GM18511 (cell line): ENCODE measurements at regions not wholly inside any gene's neighbourhood (a gene's known extent, or its start where the extent isn't known, plus 50 kb on each side); places are given as distances from the start of the nearest gene placed in this dataset.
"Not testable (repeated sequence)": the region's sequence is repeated elsewhere in the genome, so short reads cannot be mapped to it uniquely, and the experiment has no call there.

ENCODE experiments used
- ATAC-seq: cut with Tn5 transposase; IDR thresholded peaks from one replicate; pipeline ENCODE4 v1.9.1; 2021; ENCODE audit warnings: mild to moderate bottlenecking, moderate library complexity; ENCODE audit not compliant: unreplicated experiment

DNA sequence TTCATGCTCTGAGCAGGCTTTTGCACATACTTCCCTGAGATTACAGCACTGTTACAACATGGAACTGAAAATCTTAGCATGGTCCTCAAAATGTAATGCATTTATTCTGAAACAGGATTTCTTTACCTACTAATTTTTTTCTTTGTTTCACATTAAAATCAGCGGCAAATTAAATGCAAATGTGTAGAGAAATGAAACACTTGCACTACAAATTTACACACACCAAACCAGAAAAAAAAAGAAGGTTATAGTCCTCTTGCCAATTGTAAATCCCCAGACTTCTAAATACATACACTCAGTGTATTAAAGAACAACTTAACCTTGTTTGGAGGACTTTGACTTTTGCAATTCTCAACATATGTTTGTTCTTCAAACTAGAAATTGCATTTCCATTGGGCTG, 210.9 kb upstream of the TBX18 start:
- no peak for ATAC-seq

DNA sequence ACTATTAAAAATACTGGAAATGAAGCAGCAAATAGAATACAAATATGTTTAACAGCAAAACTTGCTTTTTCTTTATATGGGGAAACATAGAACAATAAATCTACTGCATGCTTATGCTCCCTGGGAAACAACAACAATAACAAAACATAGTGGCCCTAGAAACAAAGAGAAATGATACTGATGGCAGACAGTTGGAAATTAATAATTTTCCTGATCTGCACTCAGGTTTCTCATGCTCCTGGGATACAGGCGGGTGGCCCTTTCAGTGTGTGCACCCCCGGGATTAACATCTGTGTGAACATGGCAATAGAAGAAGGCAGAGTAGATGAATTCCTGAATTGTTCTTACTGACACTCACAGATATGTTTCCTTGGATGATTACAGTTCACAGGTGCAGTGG, 209.2 kb upstream of the TBX18 start:
- ATAC-seq = no peak

DNA sequence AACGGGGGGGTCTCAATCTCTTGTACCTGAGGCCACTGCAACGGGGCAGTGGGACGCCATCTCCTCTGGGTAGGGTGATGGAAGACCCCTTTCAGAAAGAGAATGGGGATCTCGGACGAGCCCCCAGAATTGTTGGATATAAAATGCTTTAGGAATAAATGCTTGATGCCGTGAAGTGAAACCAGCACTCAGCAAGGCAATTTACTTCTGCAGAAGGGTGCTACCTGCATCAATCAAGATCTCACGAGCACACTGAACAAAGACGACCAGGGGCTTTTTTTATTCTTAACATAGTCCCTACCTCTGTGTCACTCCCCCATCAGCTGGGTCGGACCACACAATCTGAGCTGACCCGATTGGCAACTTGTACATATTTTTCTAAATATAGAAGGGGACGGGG, 203.6 kb upstream of the TBX18 start:
- no peak for ATAC-seq

DNA sequence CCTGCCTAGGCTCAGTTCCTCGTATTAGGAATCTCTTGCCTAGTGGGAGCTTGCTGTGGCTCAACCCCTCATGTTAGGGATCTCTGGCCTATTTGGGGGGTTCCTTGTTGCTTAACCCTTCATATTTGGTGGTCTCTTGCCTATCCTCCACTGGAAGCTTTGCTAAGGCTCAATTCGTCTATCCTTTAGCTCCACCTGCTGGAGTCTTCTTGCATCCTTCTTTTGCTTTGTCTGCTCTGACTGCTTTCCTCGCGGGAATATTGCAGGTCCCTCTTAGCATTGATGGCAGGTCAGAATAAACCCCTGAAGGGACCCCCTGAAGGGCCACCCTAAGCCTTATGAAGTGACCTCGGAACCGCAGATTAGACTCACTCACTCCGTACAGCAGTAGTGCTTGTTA, 203.0 kb upstream of the TBX18 start:
- ATAC-seq = no peak

- ATAC-seq = no peak
Measured at GRCh38 chr6:84953111-84953755, 188.8 kb upstream of the TBX18 start.

- not testable (repeated sequence) for ATAC-seq
Measured at GRCh38 chr6:84944926-84945325, 180.5 kb upstream of the TBX18 start.

GRCh38 chr6:84943905-84944304, 179.5 kb upstream of the TBX18 start:
- no peak for ATAC-seq

DNA sequence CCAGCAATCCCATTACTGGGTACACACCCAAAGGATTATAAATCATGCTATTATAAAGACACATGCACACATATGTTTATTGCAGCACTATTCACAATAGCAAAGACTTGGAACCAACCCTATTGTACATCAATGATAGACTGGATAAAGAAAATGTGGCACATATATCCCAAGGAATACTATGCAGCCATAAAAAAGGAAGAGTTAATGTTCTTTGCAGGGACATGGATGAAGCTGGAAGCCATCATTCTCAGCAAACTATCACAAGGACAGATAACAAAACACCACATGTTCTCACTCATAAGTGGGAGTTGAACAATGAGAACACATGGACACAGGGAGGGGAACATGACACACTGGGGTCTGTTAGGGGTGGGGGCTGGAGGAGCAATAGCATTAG, 177.2 kb upstream of the TBX18 start:
- not testable (repeated sequence) for ATAC-seq

DNA sequence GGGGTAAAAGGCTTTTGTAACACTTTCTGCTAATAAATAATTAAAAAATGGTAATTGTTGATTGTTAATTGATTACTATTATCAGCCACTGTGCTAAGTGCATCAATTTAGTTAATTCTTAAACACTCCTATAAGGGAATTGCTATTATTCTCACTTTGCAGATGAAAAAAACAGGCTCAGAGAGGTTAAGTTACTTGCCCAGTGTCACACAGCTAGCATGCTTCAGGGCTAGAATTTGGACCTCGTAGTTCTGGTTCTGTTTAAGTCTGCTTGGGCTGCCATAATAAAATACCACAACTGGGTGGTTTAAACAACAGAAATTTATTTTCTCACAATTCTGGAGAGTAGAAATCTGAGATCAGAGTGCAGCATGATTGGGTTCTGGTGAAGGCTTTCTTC, 164.8 kb upstream of the TBX18 start:
- no peak for ATAC-seq

DNA sequence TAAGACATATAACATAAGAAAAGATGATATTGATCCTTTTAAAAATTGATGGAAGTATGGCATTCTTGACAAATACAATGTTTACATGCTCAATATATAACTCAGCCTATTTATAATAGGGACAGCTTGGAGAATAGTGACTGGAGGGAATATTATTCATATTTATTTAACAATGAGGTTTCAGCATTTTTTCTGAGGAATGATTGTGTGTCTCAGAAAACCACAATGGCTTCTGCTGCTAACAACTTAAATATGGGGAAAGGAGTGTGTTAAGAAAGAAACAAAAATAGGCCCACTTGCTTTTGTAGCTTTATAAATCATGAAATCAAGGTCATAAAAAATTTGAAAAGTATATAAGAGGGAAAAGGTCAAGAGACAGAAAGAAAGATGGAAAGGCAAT, 163.2 kb upstream of the TBX18 start:
- no peak for ATAC-seq

DNA sequence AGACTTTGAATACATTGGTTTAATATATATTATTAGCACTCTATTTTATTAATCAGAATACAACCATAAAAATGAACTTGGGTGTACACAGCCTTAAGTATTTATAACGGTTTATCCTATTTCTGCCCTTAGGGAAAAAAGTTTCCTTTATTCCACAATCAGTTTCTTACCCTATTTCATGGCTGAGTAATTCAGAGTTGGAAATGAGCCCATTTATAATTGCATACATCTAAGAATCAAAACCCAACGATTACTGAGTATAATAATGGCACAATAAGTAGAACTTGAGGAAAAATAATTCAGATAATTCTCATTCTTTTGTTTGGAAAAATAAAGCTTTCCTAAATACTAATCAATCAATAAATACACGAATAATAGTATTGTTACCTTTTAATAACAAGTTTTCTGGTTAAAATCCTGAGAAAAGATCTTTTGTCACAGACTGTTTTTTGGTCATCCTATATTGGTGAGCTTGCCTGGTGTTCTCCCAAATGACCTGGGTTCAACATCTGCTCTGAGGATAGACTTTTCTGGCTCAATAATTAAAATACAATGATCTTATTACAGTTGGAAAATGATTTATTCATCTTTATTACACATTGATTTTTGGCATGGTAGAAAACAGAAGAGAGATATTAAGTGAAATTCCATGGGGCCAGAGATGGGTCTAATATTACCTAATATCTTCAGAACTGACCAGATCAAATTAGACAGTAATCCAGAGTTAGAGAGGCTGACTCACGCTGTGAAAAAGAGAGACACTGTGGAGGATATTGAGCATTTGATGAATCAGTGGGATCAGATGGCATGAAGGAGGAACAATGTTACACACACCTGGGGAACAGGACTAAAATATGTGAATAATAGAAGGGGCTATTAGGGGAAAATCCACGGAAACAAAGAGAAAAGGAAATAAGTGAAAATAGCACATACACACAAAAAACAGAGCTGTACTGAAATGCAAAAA, 162.1 kb upstream of the TBX18 start:
- no peak for ATAC-seq

DNA sequence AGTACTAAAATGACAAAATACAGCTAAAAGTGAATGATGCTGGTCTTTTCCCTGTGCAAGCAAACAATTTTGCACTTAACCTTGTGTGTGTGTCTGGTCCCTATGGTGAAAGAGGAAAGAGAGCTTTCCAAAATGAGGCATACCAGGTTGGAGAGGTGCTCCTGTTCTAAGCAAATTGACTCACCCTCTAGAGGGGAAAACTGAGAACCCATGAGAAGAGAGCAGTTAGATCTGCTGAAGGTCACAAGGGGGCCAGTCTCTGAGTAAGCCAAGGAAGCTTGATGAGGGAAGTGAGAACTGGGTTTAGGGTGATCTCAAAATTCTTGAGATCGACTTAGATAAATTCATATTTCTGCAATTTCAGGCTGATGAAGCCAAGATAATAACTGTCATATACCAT, 157.5 kb upstream of the TBX18 start:
- ATAC-seq = no peak

- ATAC-seq = no peak
Measured at GRCh38 chr6:84920021-84920420, 155.6 kb upstream of the TBX18 start.

GRCh38 chr6:84916704-84917103, 152.3 kb upstream of the TBX18 start:
- ATAC-seq = no peak

- ATAC-seq = no peak
Measured at GRCh38 chr6:84912472-84913322, 148.3 kb upstream of the TBX18 start.

DNA sequence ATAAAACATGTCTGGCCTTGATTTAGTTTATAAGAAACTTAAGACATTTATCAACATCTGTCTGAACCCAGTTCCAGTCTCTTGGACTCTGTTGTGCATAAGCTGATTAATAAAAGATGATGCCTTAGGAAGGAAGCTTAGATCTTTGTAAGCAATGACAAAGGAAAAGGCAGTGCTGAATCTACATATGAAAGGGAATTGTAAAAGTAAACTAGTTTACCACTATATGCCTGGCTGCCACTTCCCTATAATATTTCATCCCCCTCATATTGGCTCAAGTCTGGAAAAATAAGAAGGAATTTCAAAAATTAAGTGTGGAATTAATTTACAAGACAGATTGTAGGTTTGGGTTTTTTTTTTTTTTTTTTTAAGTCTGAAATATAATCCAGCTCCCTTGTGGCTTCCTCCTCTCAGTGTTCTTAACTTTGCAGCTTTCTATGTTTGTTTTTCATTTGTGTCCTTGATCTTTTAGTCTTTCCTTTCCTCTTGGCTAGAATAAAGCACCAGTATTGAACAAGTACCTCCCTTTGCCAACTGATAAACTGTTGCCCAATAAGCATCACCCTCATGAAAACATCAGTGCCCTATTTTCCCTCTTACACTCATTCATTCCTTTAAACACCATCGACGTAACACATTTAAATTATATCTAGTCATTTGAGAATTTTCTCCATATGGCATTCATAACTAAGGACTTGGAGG, 146.7 kb upstream of the TBX18 start:
- no peak for ATAC-seq

- ATAC-seq = no peak
Measured at GRCh38 chr6:84908304-84908904, 144.0 kb upstream of the TBX18 start.

DNA sequence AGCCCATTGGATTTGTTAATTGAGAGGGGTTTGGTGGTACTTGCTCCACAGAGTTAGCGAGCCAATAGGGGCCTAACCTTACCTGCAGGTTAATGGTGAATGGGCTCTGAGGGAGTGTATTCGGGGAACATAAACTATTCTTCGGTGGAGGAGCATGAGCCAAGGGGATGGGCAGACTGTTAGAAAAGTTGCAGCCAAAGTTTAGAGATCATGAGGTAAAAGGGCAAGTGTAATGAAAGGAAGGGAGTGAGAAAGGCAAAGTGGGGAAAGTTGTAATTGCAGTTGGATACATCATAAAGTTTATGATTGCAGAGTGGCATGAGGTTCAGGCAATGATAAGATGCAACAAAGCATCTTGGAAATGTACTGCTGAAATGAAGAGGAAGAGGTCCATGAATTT, 142.1 kb upstream of the TBX18 start:
- ATAC-seq = no peak

GRCh38 chr6:84905823-84906222, 141.4 kb upstream of the TBX18 start:
- no peak for ATAC-seq

GRCh38 chr6:84902354-84902928, 138.0 kb upstream of the TBX18 start:
- ATAC-seq = no peak
